ENCODE measurements at regions not wholly inside any gene's neighbourhood (a gene's known extent, or its start where the extent isn't known, plus 50 kb on each side); places are given as distances from the start of the nearest gene placed in this dataset.

DNA sequence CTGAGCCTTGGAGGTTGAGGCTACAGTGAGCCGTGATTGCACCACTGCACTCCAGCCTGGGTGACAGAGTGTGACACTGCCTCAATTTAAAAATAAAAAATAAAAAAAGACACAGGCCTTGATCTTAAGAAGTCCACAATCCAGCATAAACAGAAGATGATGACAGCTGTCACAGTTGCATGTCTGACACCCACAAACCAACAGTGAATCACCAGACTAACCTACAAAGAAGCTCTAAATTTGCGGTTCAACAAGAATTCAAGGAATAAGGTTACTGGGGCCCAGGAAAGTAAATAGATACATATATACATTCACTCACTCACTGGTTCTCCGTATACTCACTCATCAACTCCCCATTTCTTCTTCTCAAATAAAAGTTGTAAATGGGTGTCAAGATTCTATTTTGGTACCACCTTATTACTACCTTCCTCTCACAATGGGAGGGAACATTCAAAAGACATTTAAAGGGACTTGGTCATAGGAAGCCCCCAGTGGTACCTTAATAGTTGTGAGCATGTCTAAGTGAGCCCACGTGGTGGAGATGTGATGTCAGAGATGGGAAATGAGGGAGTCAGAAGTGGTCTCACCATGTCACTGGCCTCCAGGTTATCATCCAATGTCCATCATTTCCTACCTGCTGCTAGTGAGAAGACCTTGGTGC, 66.9 kb upstream of the PRDX6 start:
- no peak overlapping the region for H2BK5ac ChIP-seq (ENCODE audit: low read depth, low read length, poor library complexity, severe bottlenecking)
- no peak overlapping the region; the same call in 1 of the 2 replicates for H3K4me2 ChIP-seq (ENCODE audit: low read depth, low read length)
- peak overlapping the region; percentile 75 for H4K91ac ChIP-seq (ENCODE audit: insufficient read depth, low read depth, low read length)
- no peak overlapping the region for H3K9ac ChIP-seq (ENCODE audit: low read depth, low read length)
- no peaks in the 10 kb centered on the region for H3K9me3 ChIP-seq (ENCODE audit: control insufficient read depth, insufficient read depth, low read length)
- H4K20me1 ChIP-seq (ENCODE audit: insufficient read depth, low read length) = no peaks in the 10 kb centered on the region
- H3K27ac ChIP-seq (ENCODE audit: insufficient read depth, low read length) = no peak overlapping the region
- no CpG with 5 or more reads among the region's 4 CpGs for WGBS, 2 experiments (ENCODE audit: extremely low coverage in 2 of 2, insufficient read length in 1 of 2)
- dilution Hi-C loops (cut with HindIII; ENCODE audit: low sequenced_read_pairs, unreplicated experiment) = no loop called here
- H4K5ac ChIP-seq (ENCODE audit: low read depth, low read length) = peak overlapping the region; percentile 8
- intact Hi-C loops (cut with micrococcal nuclease) = no loop called here
- DNase-seq (peak; percentile 70), ATAC-seq (ENCODE audit: low read depth) (peak; percentile 32; the same call in 1 of the 2 replicates)
- H3K18ac ChIP-seq (ENCODE audit: low read depth, low read length) = peak overlapping the region; percentile 24; the same call in 1 of the 2 replicates
- H2AK9ac ChIP-seq (replicated peaks; ENCODE audit: low read depth, low read length, poor library complexity) = no peak overlapping the region
- peak overlapping the region; percentile 85 for H2BK120ac ChIP-seq (ENCODE audit: low read depth, low read length)
- H3K4me3 ChIP-seq (ENCODE audit: insufficient read depth, low read depth, low read length) = no peak overlapping the region
- no peaks in the 10 kb centered on the region for H3K79me1 ChIP-seq (ENCODE audit: low read depth in 1 of 2, low read length in 2 of 2)
- H2BK15ac ChIP-seq (ENCODE audit: low read depth, low read length) = peak overlapping the region; percentile 91
- H2AK5ac ChIP-seq (ENCODE audit: low read depth, low read length) = peak overlapping the region; percentile 93; the same call in 1 of the 2 replicates
- no TSS peak for BruUV-seq (replicated peaks)
- H3K4me1 ChIP-seq (ENCODE audit: control insufficient read depth, insufficient read depth, low read length) = peaks cover 10% of the 10 kb centered on the region
- no peak overlapping the region for H2AFZ ChIP-seq (replicated peaks; ENCODE audit: low read length, poor library complexity)
- ChIA-PET CTCF (no interaction called here), POLR2A (ENCODE audit: unreplicated experiment) (no interaction called here)
- H3K4ac ChIP-seq (ENCODE audit: low read depth, low read length) = peak overlapping the region; percentile 91
- H3K56ac ChIP-seq (ENCODE audit: extremely low read depth, insufficient read depth, low read length) = no peak overlapping the region
- peak overlapping the region; percentile 49 for H3K23ac ChIP-seq (ENCODE audit: low read depth, low read length)
- no peaks in the 10 kb centered on the region for H3K36me3 ChIP-seq (ENCODE audit: control insufficient read depth, insufficient read depth, low read length)
- TF ChIP-seq MAZ (IDR thresholded peaks at IDR 0.05; ENCODE audit: borderline replicate concordance, low read depth, low read length) (no peak), FOS (IDR thresholded peaks at IDR 0.05; ENCODE audit: low read depth, low read length) (peak; percentile 9; the same call in 1 of the 2 replicates), MAFK (IDR thresholded peaks at IDR 0.05; ENCODE audit: low read depth, low read length) (no peak), NFE2L2 (IDR thresholded peaks at IDR 0.05; ENCODE audit: low read depth, low read length) (no peak), CHD1 (IDR thresholded peaks at IDR 0.05; ENCODE audit: low read depth, low read length) (no peak), SMC3 (IDR thresholded peaks at IDR 0.05; ENCODE audit: low read depth, low read length) (no peak), RFX5 (IDR thresholded peaks at IDR 0.05; ENCODE audit: low read depth, low read length) (no peak)
- no peaks in the 10 kb centered on the region for H3K27me3 ChIP-seq (ENCODE audit: control insufficient read depth, insufficient read depth, low read length)
- H4K8ac ChIP-seq (ENCODE audit: low read depth in 2 of 2, low read length in 2 of 2) = peak overlapping the region in 1 of 2 experiments; percentile 53; a peak in 2 of 4 replicates
- peak overlapping the region; percentile 76 for H3K14ac ChIP-seq (replicated peaks; ENCODE audit: low read depth, low read length)
- peaks cover 9% of the 10 kb centered on the region for H3K9me1 ChIP-seq (ENCODE audit: insufficient read depth, low read length)
- in situ Hi-C loops (cut with MboI; ENCODE audit: low sequenced_read_pairs) = loop anchor here (10.0 kb wide), 1 partner anchor 585 kb away; no protein-coding TSS in a partner anchor
- H2BK20ac ChIP-seq (ENCODE audit: low read depth, low read length) = peak overlapping the region; percentile 94

Measured in IMR-90 (cell line).